HFFc6 (cell line): ENCODE measurements at regions not wholly inside any gene's neighbourhood (a gene's known extent, or its start where the extent isn't known, plus 50 kb on each side); places are given as distances from the start of the nearest gene placed in this dataset.

Source experiments
- DNase-seq: peaks from one replicate; pipeline ENCODE4 v3.0.0-alpha.2; 2018
- H3K27ac Mint-ChIP-seq: 2 replicates; pipeline ENCODE4 v1.8.0; 2020; ENCODE audit warnings: mild to moderate bottlenecking, mixed read lengths
- H3K27me3 Mint-ChIP-seq: 2 replicates; pipeline ENCODE4 v1.8.0; 2021; ENCODE audit warnings: mild to moderate bottlenecking, moderate library complexity, mixed read lengths; ENCODE audit not compliant: insufficient read depth
- H3K36me3 Mint-ChIP-seq: 2 replicates; pipeline ENCODE4 v1.8.0; 2021; ENCODE audit warnings: low read depth, mixed read lengths
- H3K4me1 Mint-ChIP-seq: 2 replicates; pipeline ENCODE4 v1.8.0; 2020; ENCODE audit warnings: low read depth, mixed read lengths
- H3K4me3 Mint-ChIP-seq: 2 replicates; pipeline ENCODE4 v1.8.0; 2020; ENCODE audit warnings: mild to moderate bottlenecking, moderate library complexity, mixed read lengths
- H3K9me3 Mint-ChIP-seq: 2 replicates; pipeline ENCODE4 v1.8.0; 2020; ENCODE audit warnings: mild to moderate bottlenecking, mixed read lengths
- TF ChIP-seq, protein P1 (sequence below): fragments of 200-600 bp; sonication (generic); IDR thresholded peaks from 2 replicates; pipeline ENCODE4 v1.5.0; 2021; ENCODE audit warnings: antibody characterized with exemption, mild to moderate bottlenecking

DNA sequence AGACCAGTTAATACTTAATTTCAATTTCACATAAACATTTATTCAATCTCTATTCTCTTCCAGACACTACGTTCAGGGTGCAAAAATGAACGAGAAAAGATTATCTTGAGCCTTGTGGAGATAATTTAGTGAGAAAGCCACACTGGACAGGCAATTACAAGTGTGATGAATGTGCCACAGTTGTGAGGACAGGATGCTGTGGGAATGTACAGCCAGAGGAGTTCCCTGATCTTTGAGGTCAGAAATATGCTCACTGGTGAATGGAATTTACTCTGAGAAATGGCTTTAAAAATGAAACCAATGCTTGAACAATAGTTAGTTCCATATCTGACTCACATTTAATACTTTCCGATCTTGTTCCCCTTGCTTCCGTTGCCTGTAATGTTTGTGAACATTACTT is 864.8 kb downstream of the GATA3 start:
- TF ChIP-seq, protein P1, sequence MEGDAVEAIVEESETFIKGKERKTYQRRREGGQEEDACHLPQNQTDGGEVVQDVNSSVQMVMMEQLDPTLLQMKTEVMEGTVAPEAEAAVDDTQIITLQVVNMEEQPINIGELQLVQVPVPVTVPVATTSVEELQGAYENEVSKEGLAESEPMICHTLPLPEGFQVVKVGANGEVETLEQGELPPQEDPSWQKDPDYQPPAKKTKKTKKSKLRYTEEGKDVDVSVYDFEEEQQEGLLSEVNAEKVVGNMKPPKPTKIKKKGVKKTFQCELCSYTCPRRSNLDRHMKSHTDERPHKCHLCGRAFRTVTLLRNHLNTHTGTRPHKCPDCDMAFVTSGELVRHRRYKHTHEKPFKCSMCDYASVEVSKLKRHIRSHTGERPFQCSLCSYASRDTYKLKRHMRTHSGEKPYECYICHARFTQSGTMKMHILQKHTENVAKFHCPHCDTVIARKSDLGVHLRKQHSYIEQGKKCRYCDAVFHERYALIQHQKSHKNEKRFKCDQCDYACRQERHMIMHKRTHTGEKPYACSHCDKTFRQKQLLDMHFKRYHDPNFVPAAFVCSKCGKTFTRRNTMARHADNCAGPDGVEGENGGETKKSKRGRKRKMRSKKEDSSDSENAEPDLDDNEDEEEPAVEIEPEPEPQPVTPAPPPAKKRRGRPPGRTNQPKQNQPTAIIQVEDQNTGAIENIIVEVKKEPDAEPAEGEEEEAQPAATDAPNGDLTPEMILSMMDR: no peak
- Mint-ChIP-seq H3K27ac (no peak overlapping the region), H3K4me3 (no peak overlapping the region), H3K9me3 (peaks cover 26% of the 10 kb centered on the region), H3K27me3 (no peaks in the 10 kb centered on the region; the same call in 1 of the 2 replicates), H3K4me1 (no peaks in the 10 kb centered on the region), H3K36me3 (no peaks in the 10 kb centered on the region; the same call in 1 of the 2 replicates)
- DNase-seq: no peak

- Mint-ChIP-seq H3K9me3 (peaks cover 29% of the 10 kb centered on the region), H3K36me3 (no peaks in the 10 kb centered on the region; the same call in 1 of the 2 replicates), H3K4me3 (no peak overlapping the region), H3K27me3 (no peaks in the 10 kb centered on the region; the same call in 1 of the 2 replicates), H3K4me1 (no peaks in the 10 kb centered on the region), H3K27ac (no peak overlapping the region)
- DNase-seq: no peak
- TF ChIP-seq, protein P1: no peak
These were observed 867.1 kb downstream of the GATA3 start for GRCh38 chr10:8921568-8921967.

DNA sequence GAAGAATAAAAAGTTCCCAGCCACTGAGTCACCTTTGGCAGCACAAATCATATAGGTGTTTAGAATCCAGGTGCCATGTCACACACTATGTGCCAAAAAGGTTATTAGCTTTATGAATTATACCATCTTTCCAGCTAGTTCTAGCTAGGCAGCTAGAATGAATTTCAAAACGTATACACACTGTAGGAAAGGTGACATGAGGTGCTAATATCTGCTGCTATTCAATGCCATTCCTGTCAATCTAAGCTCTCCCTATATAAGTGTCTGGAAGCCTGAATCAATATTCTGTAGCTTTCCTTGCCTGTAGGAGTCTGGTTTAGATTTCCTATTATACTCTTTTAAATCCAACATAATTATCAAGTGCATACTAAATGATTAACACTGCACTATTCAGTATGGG is 868.6 kb downstream of the GATA3 start:
- DNase-seq: no peak
- Mint-ChIP-seq H3K4me3 (no peak overlapping the region), H3K36me3 (no peaks in the 10 kb centered on the region; the same call in 1 of the 2 replicates), H3K27ac (no peak overlapping the region), H3K4me1 (no peaks in the 10 kb centered on the region), H3K9me3 (peaks cover 36% of the 10 kb centered on the region), H3K27me3 (no peaks in the 10 kb centered on the region)
- TF ChIP-seq, protein P1: no peak

- Mint-ChIP-seq H3K36me3 (no peaks in the 10 kb centered on the region; the same call in 1 of the 2 replicates), H3K4me3 (no peak overlapping the region), H3K27me3 (no peaks in the 10 kb centered on the region)
These were observed 873.2 kb downstream of the GATA3 start for GRCh38 chr10:8927705-8928104.

GRCh38 chr10:8946451-8946850 is 892.0 kb downstream of the GATA3 start:
- Mint-ChIP-seq H3K9me3 (peaks cover 39% of the 10 kb centered on the region), H3K36me3 (no peaks in the 10 kb centered on the region), H3K27ac (no peak overlapping the region), H3K27me3 (no peaks in the 10 kb centered on the region), H3K4me1 (no peaks in the 10 kb centered on the region), H3K4me3 (no peak overlapping the region)
- TF ChIP-seq, protein P1: no peak
- DNase-seq: no peak

More at GRCh38 chr10:8927705-8928104, 873.2 kb downstream of the GATA3 start:
- DNase-seq: no peak
- no peaks in the 10 kb centered on the region for H3K4me1 Mint-ChIP-seq
- H3K27ac Mint-ChIP-seq: no peak overlapping the region
- TF ChIP-seq, protein P1: no peak
- H3K9me3 Mint-ChIP-seq: peaks cover 26% of the 10 kb centered on the region

DNA sequence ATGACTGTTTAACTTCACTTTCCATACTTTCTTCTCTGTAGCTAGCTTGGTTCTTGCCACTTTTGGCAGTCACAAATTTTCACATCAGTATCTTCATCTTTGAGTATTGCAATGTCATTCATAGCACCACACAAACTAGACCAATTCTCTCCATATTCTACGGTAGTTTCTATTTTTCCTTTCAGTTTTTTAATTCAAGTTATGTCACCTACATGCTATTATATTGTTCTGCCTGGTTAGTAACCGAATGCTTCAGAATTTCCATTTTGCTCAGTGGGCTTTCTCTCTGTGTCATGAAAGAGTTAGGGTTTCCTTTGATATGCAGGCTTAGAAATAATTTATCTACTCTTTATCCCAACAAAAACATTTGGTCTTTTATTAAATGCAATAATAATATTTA is 896.5 kb downstream of the GATA3 start:
- no peak for DNase-seq
- no peak overlapping the region for H3K4me3 Mint-ChIP-seq
- H3K27me3 Mint-ChIP-seq: no peaks in the 10 kb centered on the region; the same call in 1 of the 2 replicates
- no peak overlapping the region for H3K27ac Mint-ChIP-seq
- TF ChIP-seq, protein P1: no peak
- peaks cover 34% of the 10 kb centered on the region for H3K9me3 Mint-ChIP-seq
- H3K36me3 Mint-ChIP-seq: no peaks in the 10 kb centered on the region; the same call in 1 of the 2 replicates
- no peaks in the 10 kb centered on the region for H3K4me1 Mint-ChIP-seq
